ENCODE measurements at regions not wholly inside any gene's neighbourhood (a gene's known extent, or its start where the extent isn't known, plus 50 kb on each side); places are given as distances from the start of the nearest gene placed in this dataset.

GRCh38 chr1:209491496-209491895 is 92.0 kb upstream of the CAMK1G start:
- TF ChIP-seq, protein P1, sequence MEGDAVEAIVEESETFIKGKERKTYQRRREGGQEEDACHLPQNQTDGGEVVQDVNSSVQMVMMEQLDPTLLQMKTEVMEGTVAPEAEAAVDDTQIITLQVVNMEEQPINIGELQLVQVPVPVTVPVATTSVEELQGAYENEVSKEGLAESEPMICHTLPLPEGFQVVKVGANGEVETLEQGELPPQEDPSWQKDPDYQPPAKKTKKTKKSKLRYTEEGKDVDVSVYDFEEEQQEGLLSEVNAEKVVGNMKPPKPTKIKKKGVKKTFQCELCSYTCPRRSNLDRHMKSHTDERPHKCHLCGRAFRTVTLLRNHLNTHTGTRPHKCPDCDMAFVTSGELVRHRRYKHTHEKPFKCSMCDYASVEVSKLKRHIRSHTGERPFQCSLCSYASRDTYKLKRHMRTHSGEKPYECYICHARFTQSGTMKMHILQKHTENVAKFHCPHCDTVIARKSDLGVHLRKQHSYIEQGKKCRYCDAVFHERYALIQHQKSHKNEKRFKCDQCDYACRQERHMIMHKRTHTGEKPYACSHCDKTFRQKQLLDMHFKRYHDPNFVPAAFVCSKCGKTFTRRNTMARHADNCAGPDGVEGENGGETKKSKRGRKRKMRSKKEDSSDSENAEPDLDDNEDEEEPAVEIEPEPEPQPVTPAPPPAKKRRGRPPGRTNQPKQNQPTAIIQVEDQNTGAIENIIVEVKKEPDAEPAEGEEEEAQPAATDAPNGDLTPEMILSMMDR (IDR thresholded peaks at IDR 0.05; ENCODE audit: poor library complexity, severe bottlenecking) = no peak
- no peak for TF ChIP-seq RAD21 (conservative IDR thresholded peaks at IDR 0.05)
